IPS DF 4.7 (cell line): ENCODE measurements at regions not wholly inside any gene's neighbourhood (a gene's known extent, or its start where the extent isn't known, plus 50 kb on each side); places are given as distances from the start of the nearest gene placed in this dataset.

ENCODE experiments used
- DNase-seq: peaks from one replicate; pipeline ENCODE4 v3.0.0-alpha.2; 2013; ENCODE audit warnings: low spot score; ENCODE audit errors: extremely low read depth

DNA sequence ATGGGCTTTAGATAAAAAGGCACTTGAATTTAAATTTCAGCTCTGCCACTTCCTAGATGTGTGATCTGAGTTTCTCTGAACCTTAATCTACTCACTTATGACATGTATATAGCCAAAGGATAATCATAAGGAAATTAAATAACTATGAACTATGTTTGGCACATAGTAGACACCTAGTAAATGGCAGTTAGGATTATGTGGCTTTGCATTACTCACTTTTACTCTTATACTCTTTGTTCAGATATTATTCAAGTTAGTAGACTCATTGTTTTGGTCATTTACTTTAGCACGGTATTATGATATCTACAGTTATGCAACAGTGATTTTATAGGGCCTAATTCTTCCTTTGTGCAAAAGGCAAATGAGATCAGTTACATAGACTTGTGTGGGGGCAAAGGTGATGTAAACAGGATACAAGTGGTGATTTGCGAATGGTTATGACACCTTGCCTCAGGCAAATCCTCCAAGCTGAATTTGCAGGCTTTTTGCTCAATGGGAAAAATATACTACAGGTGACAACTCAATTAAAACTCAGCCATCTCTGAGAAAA, 297.2 kb upstream of the PBX1 start:
- no peak for DNase-seq

DNA sequence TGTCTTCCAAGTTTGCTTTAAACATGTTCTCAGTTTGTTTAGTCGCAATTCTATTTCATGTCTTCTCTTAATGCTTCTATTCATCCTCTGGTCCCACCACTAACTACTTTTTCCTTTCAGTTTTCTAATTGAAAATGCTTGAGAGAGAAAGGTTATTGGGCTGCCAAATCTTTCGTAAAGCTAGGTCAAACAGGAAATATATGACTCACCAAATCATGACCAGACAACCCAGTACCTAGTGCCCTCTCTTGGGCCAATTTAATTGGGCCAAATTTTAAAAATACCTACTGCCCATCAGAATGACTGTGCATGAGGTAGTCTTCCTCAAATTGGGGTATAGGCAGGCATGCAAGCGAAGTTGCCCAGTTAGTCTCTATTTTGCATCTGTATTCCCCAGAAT, 295.4 kb upstream of the PBX1 start:
- DNase-seq = no peak

DNA sequence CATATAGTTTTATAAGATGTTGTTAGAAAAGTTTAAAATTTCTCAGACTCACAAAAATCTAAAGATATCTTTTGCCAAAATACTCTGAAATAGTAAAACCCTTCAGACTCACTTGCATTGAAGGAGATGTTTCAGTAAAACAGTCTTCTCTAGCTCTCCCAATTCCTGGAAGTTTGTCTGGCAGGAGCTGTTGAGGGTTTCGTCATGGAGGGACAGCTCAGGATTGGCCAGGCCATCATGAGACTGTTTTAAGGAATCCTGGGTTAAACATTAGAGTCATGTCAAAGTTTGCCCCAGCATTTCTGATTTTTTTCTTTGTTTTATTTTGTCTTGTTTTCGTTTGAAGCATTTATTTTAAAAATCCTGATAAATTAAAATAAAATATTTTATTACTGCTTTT, 293.8 kb upstream of the PBX1 start:
- DNase-seq = no peak

DNA sequence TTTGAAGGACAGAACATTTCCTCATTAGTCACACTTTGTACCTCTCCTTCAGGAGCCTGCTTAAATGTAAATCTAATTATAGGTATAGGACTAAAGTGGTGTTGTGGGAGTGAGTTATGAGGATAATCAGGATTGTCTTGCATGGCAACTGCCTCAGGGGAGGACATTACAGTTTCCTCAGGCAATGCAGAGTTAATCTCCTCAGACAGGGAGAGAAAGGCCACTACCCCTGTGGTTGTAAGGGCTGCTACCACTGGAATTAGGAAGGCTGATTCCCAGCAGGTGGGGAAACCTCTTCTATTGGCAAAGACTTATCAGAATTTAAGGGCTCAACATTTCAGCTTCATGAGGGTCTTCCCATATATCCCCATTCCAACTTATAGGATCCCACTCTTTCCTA, 286.8 kb upstream of the PBX1 start:
- no peak for DNase-seq

DNA sequence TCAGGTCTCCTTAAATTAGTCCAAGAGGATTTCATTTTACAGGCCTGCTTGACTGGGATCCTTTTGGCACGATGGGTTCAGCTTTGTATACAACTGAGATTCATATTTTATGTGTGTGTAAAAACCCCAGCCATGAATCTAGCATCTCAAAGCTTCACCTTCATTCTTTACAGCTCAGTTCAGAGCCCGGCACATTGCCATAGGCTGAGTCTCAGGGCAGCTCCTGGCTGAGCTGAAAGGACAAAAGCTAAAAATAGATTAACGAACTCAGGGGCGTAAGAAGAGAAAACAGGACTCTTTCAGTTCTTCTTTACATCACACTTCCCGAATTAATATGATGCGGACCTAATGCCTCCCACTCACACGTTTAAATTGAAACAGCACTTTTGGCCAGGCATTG, 262.8 kb upstream of the PBX1 start:
- DNase-seq = no peak

DNA sequence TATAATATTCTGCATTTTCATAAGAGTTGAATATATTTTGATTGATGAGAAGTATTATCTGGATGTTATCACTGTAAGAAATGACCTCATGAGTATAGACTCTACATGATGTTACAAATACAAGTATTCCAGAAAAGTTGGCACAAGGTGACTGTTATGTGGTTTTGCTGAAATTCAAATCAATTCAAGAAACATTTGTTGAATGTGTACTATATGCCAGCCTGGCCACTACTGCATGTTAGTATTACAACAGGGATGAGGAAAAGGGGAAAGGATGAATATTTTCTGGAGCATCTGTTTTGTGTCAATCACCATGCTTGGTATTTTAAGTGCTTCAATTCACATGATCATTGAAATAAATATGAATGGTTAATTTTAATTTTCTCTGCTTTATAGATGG, 250.9 kb upstream of the PBX1 start:
- DNase-seq = no peak

DNA sequence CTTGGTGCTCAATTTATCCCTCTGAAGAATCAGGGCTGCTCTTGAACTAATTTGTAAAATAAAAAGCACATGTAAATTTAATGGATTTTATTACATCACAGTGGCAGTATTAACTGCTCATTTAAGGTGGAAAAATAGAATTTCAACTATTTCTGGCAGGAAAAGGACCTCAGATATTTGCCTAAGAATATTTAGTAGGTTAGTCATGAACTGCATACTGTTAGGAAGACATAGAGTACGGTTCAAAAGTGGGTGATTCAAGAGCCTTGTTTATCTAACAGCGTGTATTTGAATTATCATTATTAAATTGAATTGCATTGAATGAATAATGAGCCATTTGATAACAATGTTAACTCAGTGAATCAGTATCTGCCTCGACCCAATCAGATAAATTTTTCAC, 248.8 kb upstream of the PBX1 start:
- no peak for DNase-seq

DNA sequence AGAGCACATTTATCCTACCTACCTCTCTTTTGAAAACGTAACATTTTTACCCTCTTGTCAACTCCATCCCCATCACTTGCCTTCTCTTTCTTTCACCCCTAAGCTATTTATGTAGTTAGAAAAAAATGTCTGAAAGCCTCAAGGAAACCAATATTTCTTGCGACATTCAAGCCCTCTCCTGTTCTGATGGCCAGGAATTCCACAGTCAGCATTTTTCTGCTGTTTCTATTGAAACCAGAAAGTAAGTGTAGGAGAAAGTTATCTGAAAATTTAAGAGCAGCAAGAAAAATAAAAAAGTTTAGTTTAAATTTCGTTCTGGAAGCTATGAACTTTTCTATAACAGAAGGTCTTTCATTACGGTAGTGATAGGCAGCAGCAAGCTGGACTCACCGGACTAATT, 247.6 kb upstream of the PBX1 start:
- DNase-seq = no peak

DNA sequence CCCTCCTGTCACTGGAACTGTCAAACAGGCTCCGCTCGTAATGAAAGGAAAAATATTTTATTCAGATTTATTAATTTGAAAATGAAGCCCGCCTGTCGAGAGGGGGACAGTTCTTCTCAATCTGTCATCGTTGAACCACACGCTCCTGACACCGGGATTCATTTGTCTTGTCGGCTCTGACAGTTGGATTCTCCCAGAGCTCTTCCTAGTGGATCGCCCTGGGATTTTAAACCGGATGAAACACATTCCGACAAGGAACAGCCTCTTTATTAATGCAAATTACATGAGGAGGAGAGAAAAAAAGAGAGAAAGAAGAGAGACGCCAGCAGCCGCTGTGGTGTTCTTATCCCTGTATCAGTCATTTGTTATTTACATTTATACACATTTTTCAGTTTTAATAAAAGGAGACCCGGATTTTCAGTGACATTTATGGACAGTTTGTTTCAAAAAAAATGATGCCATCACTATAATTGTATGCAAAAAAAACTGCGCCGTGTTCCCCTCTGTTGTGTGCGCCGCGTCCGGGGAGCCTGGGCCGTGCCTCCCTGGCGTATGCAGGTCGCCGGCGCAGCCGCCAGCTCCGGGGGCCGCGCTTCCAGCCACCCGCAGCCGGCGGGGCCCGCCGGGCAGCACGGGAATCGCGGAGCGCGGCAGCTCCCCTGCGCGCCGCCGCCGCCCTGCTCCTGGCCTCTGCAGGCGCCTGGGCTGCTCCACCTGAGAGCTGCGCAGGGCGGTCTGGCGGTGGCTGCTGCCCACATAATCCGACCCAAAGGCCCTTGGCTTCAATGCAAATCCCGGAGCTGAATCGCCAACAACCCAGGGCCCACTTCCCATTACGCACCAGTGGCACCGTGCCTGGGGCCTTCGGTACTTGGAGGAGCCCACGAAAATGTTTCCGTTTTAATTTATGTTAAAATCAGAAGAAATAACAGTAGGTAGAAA, 237.9 kb upstream of the PBX1 start:
- DNase-seq = no peak

DNA sequence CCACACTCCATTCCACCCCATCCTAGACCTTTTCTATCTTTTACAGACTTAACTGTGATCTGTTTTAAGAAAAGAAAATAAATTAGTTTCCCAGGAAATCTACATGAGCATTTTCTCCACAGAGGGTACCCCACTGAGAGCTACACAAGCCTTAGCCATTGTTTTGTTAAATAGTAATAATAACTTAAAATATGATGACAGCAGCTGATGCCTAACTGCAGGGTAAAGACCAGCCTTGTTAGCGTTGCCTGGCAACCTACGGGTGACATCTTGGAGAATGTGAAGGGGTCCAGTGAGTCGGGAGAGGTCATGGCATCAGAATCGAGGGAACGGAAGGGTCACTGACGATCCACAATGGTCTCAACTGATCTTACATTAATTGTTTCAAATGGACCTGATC, 233.2 kb upstream of the PBX1 start:
- DNase-seq = no peak

DNA sequence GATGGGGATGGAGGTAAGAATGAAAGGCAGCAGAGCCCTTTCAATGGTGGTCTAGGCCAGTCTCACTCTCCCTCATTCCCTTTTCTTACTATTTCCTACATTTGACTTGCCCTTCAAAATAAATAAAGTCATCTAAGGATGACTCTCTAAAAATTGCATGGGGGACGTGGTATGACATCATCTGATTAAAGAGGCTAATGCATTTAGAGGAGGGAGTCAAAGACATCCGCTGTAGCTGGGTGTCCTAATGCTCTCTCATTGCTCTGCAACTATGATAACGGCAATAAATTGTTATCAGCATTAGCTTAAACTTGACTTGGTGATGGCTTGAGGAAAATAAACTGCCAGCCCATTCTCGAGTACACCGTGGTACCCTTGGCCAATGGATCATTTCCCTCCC, 225.6 kb upstream of the PBX1 start:
- no peak for DNase-seq

DNA sequence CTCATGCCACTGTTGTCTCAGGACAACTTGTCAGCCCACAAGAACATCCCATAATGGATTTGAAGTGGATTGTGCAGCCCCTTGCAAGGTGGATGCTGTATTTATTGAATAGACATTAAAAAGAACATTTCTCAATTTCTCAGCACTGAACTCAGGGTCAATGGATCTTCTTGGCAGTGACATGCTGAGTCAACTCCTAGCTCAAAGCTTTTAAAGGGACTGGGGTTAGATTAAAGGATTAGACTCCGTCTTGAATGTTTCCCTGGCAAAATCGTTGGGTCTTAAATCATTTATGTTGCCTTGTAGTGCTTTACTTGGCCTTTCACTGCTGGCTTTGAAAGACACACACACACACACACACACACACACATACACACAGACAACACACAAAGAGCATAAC, 221.6 kb upstream of the PBX1 start:
- no peak for DNase-seq

DNA sequence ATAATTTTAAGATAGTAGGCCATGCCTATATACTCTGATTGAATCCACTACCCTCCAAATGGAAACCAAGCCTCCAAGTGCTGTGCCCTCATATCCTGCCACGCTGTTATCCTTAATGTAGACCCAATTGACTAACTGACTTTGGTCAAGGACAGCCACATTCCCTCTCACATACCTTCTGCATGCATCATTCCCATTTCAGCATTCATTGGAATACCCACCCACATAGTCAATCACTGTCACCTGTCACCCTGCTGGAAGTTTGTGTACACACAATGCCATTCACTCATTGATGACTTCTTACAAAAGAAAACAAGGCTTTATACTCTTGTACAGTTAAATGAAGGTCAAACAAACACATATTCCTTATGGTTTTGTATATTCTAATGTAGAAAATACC, 221.1 kb upstream of the PBX1 start:
- DNase-seq = no peak

DNA sequence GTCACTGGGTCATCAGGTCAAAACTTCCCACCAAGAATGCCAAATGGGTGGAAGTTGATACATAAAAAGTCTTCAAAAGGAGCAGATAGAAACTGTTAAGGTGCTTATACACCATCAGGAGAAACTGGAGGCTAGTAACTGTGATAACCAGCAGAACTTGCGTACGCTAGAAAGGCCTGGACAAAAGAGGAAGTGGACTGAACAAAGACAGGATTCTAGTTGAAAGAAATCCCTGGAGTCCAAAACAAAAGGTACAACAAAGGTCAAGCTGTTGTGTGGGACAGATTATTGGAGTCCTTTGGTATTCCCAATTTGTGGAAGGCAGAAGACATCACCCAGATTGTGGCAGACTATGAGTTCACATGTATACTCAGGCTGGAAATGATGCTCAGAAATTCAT, 215.8 kb upstream of the PBX1 start:
- DNase-seq = no peak

DNA sequence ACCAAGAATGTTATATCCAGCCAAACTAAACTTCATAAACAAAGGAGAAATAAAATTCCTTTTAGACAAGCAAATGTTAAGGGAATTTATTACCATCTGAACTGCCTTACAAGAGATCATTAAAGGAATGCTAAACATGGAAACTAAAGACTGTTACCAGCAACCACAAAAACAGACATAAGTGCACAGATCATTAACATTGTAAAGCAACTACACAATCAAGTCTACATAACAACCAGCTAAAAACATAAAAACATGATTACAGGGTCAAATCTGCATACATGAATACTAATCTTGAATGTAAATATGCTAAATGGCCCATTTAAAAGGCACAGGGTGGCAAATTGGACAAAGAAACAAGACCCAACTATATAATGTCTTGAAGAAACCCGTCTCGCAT, 211.0 kb upstream of the PBX1 start:
- no peak for DNase-seq

DNA sequence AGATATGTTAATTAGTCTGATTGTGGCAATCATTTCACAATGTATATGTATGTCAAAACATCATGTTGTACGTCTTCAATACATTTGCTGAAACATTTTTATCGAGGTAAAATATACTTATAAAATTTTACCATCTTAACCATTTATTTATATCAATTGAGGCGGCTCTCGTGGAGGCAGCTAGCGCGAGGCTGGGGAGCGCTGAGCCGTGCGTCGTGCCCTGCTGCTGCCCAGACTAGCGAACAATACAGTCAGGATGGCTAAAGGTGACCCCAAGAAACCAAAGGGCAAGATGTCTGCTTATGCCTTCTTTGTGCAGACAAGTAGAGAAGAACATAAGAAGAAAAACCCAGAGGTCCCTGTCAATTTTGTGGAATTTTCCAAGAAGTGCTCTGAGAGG, 202.5 kb upstream of the PBX1 start:
- DNase-seq = no peak

DNA sequence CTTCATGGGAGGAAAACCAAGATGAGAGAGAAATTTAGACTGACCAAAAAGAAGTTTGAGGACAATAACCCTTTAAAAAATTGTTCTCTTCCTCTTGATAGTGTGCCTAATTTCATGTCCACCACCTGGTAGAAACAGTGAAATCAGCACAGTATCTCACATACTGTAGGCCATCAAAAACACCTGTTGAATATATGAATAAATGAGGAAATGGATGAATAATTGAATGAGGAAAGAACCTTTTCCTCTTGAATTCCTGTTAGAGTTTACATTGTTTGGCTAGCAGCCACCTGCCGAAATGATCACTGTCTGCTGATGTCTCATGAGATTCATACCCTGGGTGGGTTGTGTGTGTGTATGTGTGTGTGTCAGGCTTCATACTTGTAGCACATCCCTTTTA, 198.7 kb upstream of the PBX1 start:
- no peak for DNase-seq

DNA sequence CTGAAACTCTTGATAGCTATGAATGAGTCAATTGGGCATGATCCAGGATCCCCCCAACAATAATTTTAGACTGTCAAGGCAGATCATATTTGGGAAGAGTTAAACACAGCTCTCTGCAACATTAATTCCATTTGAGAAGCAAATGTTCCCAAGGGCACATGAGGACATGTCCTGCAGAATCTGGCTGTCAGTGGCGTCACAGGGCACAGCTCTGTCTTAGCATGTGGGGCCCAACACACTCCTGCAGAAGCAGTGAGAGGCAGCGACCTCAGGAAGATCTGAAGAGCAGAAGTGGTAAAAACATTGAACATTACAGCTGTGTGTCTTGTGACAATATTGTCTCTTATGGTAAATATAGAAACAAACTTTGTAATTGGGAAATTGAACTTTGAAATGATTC, 197.1 kb upstream of the PBX1 start:
- no peak for DNase-seq

DNA sequence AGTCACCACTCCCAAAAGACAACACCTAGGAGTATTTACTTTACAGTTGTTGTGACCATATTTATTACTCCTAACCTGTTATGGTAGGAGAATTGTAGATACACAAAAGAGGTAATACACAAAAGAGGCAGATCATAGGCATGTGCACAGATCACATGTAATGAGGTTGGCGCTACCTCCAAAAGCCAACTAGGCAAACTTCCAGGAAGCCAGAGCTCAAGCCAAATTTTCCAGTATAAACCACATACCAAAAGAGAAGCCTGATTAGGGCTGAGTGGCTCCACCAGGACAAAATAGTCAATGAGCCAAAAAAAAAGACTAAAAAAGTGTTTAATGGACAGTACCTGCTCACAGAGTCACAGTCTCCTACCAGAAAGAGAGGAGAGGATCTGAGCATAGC, 195.0 kb upstream of the PBX1 start:
- DNase-seq = no peak

DNA sequence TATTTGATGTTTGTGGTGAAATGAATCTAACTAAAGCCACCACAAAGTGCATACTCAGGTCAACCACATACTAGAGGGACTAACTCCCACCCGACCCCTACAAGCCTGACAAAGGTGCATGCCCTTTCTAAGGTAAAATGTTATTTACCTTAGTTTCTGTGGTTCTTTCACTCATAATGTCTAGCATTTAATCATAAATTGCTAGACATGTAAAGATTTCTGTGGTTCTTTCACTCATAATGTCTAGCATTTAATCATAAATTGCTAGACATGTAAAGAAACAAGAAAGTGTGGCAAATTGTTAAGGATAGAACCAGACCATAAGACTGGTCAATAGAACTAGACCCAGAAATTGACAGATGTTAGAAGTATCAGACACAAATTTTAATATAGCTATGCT, 193.0 kb upstream of the PBX1 start:
- DNase-seq = no peak

DNA sequence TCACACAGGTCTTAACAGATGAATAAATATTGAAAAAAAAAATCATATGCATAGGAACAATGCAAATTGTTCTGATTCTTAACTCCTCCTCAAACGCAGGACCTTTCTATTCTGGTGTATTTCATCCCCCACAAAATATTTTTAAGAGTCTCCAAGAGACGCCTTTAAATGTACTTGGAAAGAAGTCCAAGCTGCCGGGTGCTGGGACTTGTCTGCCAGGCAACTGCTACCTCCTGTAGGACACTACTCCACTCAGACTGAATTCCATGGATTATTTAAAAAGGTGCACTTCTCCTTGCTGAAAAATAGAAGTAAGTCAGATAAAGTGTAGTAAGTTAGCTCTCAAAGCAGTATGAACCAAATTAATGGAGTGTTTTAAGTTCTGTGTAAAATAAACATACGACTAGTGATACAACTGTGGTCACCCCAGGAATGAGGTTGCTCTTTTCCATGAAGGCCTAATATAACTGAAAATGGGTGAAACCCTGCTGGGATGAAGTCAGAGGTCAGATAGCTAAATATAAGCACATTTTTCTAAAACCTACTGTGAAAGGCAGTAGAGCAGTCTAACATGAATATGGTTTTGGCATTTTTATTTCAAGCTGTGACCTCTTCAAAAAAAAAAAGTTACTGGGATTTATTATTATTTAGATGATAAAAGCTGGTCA, 189.2 kb upstream of the PBX1 start:
- DNase-seq = no peak

DNA sequence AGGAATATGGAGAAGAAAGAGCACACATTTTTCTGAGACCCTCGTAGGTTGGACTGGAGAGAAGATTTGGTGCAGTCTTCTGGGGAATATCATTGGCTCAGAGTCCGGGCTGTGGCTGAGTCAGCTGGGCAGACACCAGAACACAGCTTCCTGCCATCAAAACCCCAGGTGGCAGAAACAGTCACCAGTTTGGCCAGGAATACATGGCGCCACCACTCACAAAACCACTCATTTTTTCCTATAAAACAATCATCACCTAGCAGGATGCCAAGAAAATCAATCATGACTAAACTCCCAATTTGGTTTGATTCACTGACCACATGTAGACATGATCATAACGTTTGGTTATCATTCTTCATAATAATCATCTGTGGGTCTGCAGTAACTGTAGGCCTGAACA, 178.1 kb upstream of the PBX1 start:
- no peak for DNase-seq

DNA sequence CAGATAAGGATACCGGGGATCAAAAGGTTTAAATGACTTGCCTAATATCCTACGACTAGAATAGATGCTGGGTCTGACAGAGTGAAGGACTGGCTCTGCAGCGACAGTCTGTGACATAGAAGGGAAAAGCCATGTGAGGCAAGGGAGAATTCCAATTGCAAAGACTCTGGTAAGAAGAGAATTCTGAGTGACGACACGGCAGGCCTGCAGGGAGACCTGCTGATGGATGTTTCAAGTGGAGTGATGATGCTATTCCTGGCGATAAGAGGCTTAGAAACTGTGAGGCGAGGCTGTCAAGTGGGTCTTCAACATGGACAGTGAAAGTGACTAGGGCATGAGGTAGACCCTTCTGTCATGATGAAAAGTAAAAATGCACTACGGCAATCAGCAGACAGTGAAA, 176.6 kb upstream of the PBX1 start:
- no peak for DNase-seq
